GM12873 (cell line): ENCODE measurements at regions not wholly inside any gene's neighbourhood (a gene's known extent, or its start where the extent isn't known, plus 50 kb on each side); places are given as distances from the start of the nearest gene placed in this dataset.

Experiments used
- TF ChIP-seq, protein P1 (sequence below): IDR thresholded peaks from 2 replicates; pipeline ENCODE4 v1.5.1; 2012; ENCODE audit warnings: low read depth, mild to moderate bottlenecking, moderate library complexity, low read length, control low read depth; ENCODE audit not compliant: insufficient read depth; ENCODE audit errors: missing control alignments

DNA sequence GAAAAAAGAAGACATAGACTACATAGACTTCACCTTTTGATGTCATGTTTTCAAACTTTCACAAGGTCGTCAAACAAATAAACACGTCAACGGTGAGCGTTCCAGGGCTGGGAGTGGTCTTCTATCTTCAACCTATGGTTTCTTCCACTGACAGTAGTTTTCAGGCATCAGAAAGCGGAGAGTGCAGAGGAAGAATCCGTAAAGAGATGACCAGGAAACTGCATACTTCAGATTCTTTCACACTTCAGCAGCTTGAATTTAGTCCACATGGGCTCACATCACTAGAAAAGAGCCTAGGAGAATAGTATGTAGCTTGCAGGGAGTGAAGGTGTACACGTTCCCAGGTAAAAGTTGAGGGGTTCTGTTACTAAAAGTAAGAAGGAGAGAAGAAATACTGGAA is 58.5 kb downstream of the NPY1R start:
- TF ChIP-seq, protein P1, sequence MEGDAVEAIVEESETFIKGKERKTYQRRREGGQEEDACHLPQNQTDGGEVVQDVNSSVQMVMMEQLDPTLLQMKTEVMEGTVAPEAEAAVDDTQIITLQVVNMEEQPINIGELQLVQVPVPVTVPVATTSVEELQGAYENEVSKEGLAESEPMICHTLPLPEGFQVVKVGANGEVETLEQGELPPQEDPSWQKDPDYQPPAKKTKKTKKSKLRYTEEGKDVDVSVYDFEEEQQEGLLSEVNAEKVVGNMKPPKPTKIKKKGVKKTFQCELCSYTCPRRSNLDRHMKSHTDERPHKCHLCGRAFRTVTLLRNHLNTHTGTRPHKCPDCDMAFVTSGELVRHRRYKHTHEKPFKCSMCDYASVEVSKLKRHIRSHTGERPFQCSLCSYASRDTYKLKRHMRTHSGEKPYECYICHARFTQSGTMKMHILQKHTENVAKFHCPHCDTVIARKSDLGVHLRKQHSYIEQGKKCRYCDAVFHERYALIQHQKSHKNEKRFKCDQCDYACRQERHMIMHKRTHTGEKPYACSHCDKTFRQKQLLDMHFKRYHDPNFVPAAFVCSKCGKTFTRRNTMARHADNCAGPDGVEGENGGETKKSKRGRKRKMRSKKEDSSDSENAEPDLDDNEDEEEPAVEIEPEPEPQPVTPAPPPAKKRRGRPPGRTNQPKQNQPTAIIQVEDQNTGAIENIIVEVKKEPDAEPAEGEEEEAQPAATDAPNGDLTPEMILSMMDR: no peak

DNA sequence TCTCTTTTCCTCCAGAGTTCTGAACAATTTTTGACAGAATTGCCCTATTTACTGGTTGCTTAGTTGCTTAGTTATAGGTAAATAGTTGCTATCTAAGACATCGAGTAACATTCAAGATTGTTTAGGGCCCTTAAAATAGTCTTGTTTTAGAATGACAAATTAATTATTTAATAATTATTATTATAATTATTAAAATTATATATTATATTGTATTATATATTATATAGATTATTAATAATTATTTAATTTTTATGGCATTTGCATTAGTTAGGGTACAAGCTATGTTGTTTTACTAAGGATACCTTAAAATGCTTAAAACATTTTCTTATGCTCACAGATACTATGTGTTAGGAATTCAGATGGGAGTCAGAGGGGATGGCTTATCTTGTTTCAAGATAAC is 59.2 kb downstream of the NPY1R start:
- TF ChIP-seq, protein P1: no peak

DNA sequence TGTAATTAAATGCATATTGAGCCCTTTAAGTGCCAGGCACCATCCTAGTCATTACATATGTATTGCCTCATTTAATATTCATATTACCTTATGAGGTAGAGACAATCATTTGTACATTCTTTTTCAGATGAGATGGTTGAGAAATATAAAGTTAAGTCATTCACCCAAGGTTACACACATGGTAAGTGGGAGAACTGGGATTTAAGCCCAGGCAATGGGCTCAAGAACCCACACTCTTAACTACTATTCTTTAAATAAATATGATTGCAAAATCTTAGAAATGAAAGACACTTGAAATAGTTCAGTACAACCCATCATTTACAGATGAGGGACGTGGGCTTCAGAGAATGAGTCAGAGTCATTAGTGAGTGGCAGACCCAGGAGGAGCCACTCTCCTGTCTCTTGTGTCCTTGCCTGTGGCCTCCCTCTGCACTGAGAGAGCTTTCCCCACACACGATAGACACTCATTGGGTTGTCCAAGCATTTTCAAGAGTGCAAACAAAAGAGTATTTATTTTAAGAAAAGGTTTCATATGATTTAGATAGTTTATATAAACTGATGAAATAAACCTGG is 60.8 kb downstream of the NPY1R start:
- TF ChIP-seq, protein P1: no peak

DNA sequence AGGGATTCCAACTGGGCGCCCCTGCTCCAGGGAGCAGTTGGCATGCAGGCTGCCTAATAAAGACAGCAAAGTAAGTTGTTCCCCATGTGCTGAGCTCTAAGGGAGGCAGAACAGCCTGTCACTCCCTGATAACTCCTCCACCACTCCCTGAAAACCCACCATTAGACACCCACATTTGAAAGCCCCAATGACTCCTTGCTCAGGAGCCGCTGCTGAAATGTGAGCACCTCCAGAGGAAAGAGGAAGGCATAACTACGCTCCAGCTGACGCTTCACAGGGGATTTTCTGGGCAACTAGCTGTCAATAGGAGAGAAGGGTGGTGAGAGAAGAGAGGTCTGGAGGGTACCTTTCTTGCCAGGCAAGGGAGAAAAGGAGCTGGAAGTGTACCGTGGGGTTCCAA is 62.5 kb downstream of the NPY1R start:
- TF ChIP-seq, protein P1: no peak

DNA sequence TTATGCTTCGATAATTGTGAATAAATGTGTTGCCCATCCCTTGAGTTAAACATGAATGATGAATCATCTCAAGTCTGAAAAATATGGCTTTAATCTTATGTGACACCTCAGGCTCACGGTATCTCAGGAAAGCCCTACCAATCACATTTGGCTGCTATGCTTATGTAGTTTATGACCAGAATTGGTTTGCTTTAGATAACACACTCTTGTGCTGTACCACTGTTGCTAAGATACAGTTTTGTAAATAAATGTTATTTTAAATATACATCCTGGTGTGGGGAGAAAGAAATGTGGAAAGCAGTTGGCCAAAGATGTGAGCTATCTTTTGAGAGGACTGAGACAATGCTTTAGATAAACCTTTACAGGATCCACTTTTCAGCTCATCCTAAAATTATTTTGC is 63.2 kb downstream of the NPY1R start:
- TF ChIP-seq, protein P1: no peak

DNA sequence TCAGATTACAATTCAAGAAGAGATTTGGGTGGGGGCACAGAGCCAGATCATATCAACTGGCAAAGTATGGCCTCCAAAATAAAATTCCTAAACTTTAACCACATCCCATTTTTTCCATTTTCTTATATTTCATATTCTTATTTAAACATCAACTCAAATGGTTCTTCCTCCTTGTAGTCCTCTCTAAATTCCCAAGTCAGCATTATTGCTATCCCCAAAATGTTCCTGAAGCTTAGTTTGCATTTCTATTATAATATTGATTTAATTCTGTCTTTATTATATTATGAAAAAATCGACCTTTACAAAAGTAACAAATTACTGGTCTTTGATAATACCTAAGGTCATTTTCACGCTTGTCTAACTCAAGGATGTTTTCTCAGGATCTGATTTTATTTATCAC is 67.5 kb downstream of the NPY1R start:
- TF ChIP-seq, protein P1: no peak

DNA sequence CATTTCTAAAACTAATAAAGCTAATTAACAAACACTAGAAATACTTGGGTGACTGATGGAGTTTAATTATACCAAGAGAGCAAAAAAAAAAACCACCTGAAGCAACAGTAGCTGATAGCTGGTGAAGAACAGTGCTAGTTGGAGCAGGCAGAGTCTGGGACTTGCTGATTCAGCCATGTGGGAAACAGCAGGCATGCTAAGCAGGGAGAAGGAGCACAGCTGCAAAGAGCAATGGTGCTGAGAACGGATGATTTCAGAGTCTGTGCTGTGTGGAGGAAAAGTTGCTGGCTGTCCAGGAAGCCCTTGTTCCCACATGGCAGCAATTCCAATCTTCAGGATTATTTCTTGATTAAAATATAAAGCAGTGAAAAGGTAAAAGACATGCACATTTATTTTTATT is 68.8 kb downstream of the NPY1R start:
- TF ChIP-seq, protein P1: no peak

DNA sequence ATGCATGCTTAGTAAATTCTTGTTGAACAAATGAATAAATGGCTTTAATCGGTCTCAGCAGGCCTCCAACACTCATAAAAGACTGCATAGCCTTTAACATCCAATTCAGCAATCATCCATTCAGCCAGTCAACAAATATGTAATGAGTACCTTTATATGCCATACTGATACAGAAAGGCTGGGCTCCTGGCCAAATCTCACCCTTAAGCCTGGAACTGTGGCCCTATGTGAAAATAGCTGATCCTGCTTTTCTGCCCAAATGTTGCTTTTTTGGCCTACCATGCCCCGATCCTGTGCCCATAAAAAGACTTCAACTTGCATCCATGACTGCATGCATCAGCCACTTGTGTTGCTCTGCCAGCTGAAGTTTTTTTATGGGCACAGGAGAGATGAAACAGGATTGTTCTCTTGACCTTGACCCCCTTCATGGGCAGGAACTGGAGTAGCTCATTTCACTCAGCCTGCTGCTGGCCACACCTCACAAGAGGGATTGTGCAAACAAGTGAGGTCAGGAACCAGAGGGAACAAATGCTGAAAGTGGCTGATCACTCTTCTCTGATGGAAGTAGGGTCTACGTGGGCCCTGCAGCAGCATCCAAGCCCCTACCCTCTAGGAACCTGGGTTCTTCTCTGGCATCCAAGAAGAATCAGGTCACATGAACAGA is 75.6 kb downstream of the NPY1R start:
- TF ChIP-seq, protein P1: no peak
